OCI-LY7 (cell line): ENCODE measurements at regions not wholly inside any gene's neighbourhood (a gene's known extent, or its start where the extent isn't known, plus 50 kb on each side); places are given as distances from the start of the nearest gene placed in this dataset.

Source experiments
- BruUV-seq: library from RNA; stranded (reverse); fragments of 400-500 nt; replicated peaks from 2 replicates; lab custom pipeline; 2021; lab: Mats Ljungman, UMichigan
- CTCF ChIA-PET: fragments of 300-600 bp; sonication (Branson Sonifier 250); formaldehyde crosslinking; loops from one replicate; lab custom pipeline; 2022; ENCODE audit warnings: antibody characterized with exemption; ENCODE audit not compliant: unreplicated experiment; lab: Charles Lee
- POLR2A ChIA-PET: fragments of 300-600 bp; sonication (Branson Sonifier 250); formaldehyde crosslinking; loops from one replicate; lab custom pipeline; 2022; ENCODE audit warnings: antibody characterized with exemption; lab: Charles Lee
- DNase-seq: peaks from one replicate; pipeline ENCODE4 v3.0.0-alpha.2; 2015; ENCODE audit warnings: low spot score
- H2AFZ ChIP-seq: fragments of 200-600 bp; sonication (generic), shearing (Covaris generic); 2 replicates; pipeline ENCODE4 v1.6.1; 2014; ENCODE audit warnings: mild to moderate bottlenecking, antibody characterized with exemption, low read length, moderate library complexity
- H3K27ac ChIP-seq: fragments of 200-600 bp; sonication (generic); 2 replicates; pipeline ENCODE4 v1.5.1; 2014; ENCODE audit warnings: mixed run types, low read depth, mild to moderate bottlenecking, moderate library complexity, low read length, inconsistent platforms; ENCODE audit not compliant: poor library complexity, severe bottlenecking
- H3K36me3 ChIP-seq: fragments of 200-600 bp; sonication (generic); 2 replicates; pipeline ENCODE4 v1.6.1; 2014; ENCODE audit warnings: mild to moderate bottlenecking, antibody characterized with exemption, low read length, moderate library complexity, mixed read lengths; ENCODE audit not compliant: insufficient read depth
- H3K4me1 ChIP-seq: fragments of 200-600 bp; sonication (generic); 2 replicates; pipeline ENCODE4 v1.5.1; 2014; ENCODE audit warnings: mild to moderate bottlenecking, low read length; ENCODE audit not compliant: insufficient read depth, poor library complexity, severe bottlenecking
- H3K4me2 ChIP-seq: fragments of 200-600 bp; sonication (generic); 2 replicates; pipeline ENCODE4 v1.6.1; 2014; ENCODE audit warnings: mild to moderate bottlenecking, low read length
- H3K4me3 ChIP-seq: fragments of 200-600 bp; sonication (generic); 2 replicates; pipeline ENCODE4 v1.5.1; 2014; ENCODE audit warnings: mild to moderate bottlenecking, low read depth, low read length; ENCODE audit not compliant: poor library complexity, severe bottlenecking
- H3K79me2 ChIP-seq: fragments of 200-600 bp; sonication (generic); 2 replicates; pipeline ENCODE4 v1.6.1; 2016; ENCODE audit warnings: low read depth, mild to moderate bottlenecking, low read length, moderate library complexity, mixed read lengths; ENCODE audit not compliant: insufficient read depth
- H3K9me2 ChIP-seq: fragments of 200-600 bp; sonication (generic); 2 replicates; pipeline ENCODE4 v1.6.1; 2016; ENCODE audit warnings: mild to moderate bottlenecking, low read length, mixed read lengths; ENCODE audit not compliant: insufficient read depth
- H3K9me3 ChIP-seq: fragments of 200-600 bp; sonication (generic); 2 replicates; pipeline ENCODE4 v1.6.1; 2014; ENCODE audit warnings: mild to moderate bottlenecking, mixed run types, low read length, mixed read lengths
- H4K20me1 ChIP-seq: fragments of 200-600 bp; sonication (generic); 2 replicates; pipeline ENCODE4 v1.6.1; 2014; ENCODE audit warnings: mild to moderate bottlenecking, antibody characterized with exemption, low read length, moderate library complexity, mixed read lengths; ENCODE audit not compliant: insufficient read depth
- CTCF ChIP-seq: fragments of 200-600 bp; sonication (generic); conservative IDR thresholded peaks from 2 replicates; pipeline ENCODE4 v1.5.1; 2014; ENCODE audit warnings: mild to moderate bottlenecking, antibody characterized with exemption, low read length, moderate library complexity, mixed read lengths
- EZH2phosphoT487 ChIP-seq: fragments of 200-600 bp; sonication (generic); IDR thresholded peaks from 2 replicates; pipeline ENCODE4 v1.6.1; 2018; ENCODE audit warnings: low read depth, borderline replicate concordance, mild to moderate bottlenecking, mixed run types, antibody characterized with exemption, low read length, moderate library complexity, mixed read lengths
- intact Hi-C: fragments of 100-400 bp; cut with micrococcal nuclease; formaldehyde crosslinking; loops from one replicate; pipeline ENCODE4 v1.10.0; 2022; ENCODE audit not compliant: unreplicated experiment

GRCh38 chr13:63704521-63704920 is 2288.9 kb upstream of the PCDH20 start:
- no peaks in the 10 kb centered on the region for H3K79me2 ChIP-seq
- POLR2A ChIA-PET = no interaction called here
- H4K20me1 ChIP-seq = no peaks in the 10 kb centered on the region
- H3K27ac ChIP-seq = no peak overlapping the region
- H3K9me3 ChIP-seq = no peaks in the 10 kb centered on the region
- no peaks in the 10 kb centered on the region for H3K36me3 ChIP-seq
- H2AFZ ChIP-seq = no peak overlapping the region
- no peak overlapping the region for H3K4me3 ChIP-seq
- no peaks in the 10 kb centered on the region for H3K4me1 ChIP-seq
- TF ChIP-seq CTCF (no peak), EZH2phosphoT487 (no peak)
- BruUV-seq = no TSS peak
- intact Hi-C loops = no loop called here
- no peak for DNase-seq
- no peaks in the 10 kb centered on the region for H3K9me2 ChIP-seq
- CTCF ChIA-PET = no interaction called here
- H3K4me2 ChIP-seq = no peak overlapping the region

DNA sequence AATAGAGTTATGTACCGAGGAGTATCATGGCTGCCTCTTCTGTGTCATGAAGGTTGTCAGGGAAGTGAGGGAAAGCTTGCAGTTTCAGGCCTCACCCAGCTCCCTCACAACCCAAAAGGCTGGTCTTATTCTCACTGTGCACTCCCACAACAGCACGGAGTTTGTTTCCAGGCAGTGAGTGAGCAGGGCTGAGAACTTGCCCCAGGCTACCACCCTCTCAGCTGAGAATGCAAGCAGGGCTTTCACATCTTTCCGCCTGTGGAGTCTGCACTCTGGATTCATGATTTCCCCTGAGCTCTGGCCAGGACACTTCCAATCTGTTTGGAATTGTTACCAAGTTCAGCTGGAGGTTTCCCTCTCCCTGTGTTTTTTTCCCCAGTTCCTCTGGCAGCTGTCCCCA is 2284.7 kb upstream of the PCDH20 start:
- Histone ChIP-seq H3K79me2 (no peaks in the 10 kb centered on the region), H4K20me1 (no peaks in the 10 kb centered on the region), H3K27ac (no peak overlapping the region), H3K9me2 (no peaks in the 10 kb centered on the region), H3K4me2 (no peak overlapping the region), H2AFZ (no peak overlapping the region), H3K9me3 (no peaks in the 10 kb centered on the region), H3K4me1 (no peaks in the 10 kb centered on the region), H3K36me3 (no peaks in the 10 kb centered on the region), H3K4me3 (no peak overlapping the region)
- intact Hi-C loops = no loop called here
- CTCF ChIA-PET = no interaction called here
- no peak for TF ChIP-seq EZH2phosphoT487
- TF ChIP-seq CTCF = no peak
- POLR2A ChIA-PET = no interaction called here
- DNase-seq = no peak
- BruUV-seq = no TSS peak

DNA sequence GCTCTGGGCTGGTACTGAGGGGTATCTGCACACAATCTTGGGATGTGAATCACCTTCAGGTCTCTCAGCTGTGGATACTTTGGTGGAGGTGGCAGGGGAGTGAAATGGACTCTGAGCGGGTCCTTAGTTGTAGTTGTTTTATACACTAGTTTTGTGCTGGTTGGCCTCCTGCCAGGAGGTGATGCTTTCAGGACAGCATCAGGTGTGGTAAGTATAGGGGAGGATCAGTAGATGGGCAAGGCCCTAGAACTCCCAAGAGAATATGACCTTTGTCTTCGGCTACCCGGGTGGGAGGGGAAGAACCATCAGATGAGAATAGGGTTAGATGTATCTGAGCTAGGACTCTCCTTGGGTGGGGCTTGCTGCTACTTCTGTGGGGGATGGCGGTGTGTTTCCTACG is 2284.3 kb upstream of the PCDH20 start:
- intact Hi-C loops = no loop called here
- Histone ChIP-seq H3K9me2 (no peaks in the 10 kb centered on the region), H4K20me1 (no peaks in the 10 kb centered on the region), H3K36me3 (no peaks in the 10 kb centered on the region), H3K79me2 (no peaks in the 10 kb centered on the region), H3K27ac (no peak overlapping the region), H3K4me1 (no peaks in the 10 kb centered on the region), H3K4me3 (no peak overlapping the region), H3K9me3 (no peaks in the 10 kb centered on the region), H2AFZ (no peak overlapping the region), H3K4me2 (no peak overlapping the region)
- BruUV-seq = no TSS peak
- CTCF ChIA-PET = no interaction called here
- POLR2A ChIA-PET = interaction anchor here (1.0 kb wide), 1 partner anchor 413 kb away, joined by 3 read pairs; no protein-coding TSS in a partner anchor
- no peak for DNase-seq
- TF ChIP-seq CTCF (no peak), EZH2phosphoT487 (no peak)
